ENCODE measurements at regions not wholly inside any gene's neighbourhood (a gene's known extent, or its start where the extent isn't known, plus 50 kb on each side); places are given as distances from the start of the nearest gene placed in this dataset.
A peak's percentile ranks its signal among the peaks of the same experiment; 100 is the strongest.

GRCh38 chr13:80469105-80469852 is 128.4 kb upstream of the SPRY2 start:
- no peak for DNase-seq (ENCODE audit: low spot score in 2 of 2)
- Mint-ChIP-seq H3K36me3 (no peaks in the 10 kb centered on the region), H3K9me3 (peaks cover 8 to 14% of the 10 kb centered on the region in 2 donors), H3K27ac (no peak overlapping the region)
- ATAC-seq: no peak

- ATAC-seq (no peak), DNase-seq (ENCODE audit: low spot score in 2 of 2) (no peak)
- Mint-ChIP-seq H3K36me3 (no peaks in the 10 kb centered on the region), H3K9me3 (peaks cover 8 to 9% of the 10 kb centered on the region in 2 donors), H3K27ac (no peak overlapping the region)
Measured at GRCh38 chr13:80465321-80465720, 124.4 kb upstream of the SPRY2 start.

- no peak for DNase-seq (ENCODE audit: low spot score in 2 of 2)
- ATAC-seq: no peak
- Mint-ChIP-seq H3K36me3 (no peaks in the 10 kb centered on the region), H3K9me3 (peaks cover 7% of the 10 kb centered on the region in 2 donors), H3K27ac (no peak overlapping the region)
Measured at GRCh38 chr13:80463673-80464352, 122.9 kb upstream of the SPRY2 start.

GRCh38 chr13:80462567-80462966 is 121.6 kb upstream of the SPRY2 start:
- ATAC-seq (no peak), DNase-seq (ENCODE audit: low spot score in 2 of 2) (no peak)
- Mint-ChIP-seq H3K36me3 (no peaks in the 10 kb centered on the region), H3K9me3 (peaks cover 6 to 12% of the 10 kb centered on the region in 2 donors), H3K27ac (no peak overlapping the region)

GRCh38 chr13:80462037-80462436 is 121.1 kb upstream of the SPRY2 start:
- H3K27ac Mint-ChIP-seq: no peak overlapping the region
- ATAC-seq (no peak), DNase-seq (ENCODE audit: low spot score in 2 of 2) (no peak)

GRCh38 chr13:80458543-80458942 is 117.6 kb upstream of the SPRY2 start:
- Mint-ChIP-seq H3K36me3 (no peaks in the 10 kb centered on the region), H3K27ac (no peak overlapping the region), H3K9me3 (peaks cover 6 to 13% of the 10 kb centered on the region in 2 donors)
- DNase-seq (ENCODE audit: low spot score in 2 of 2) (no peak), ATAC-seq (no peak)

More at GRCh38 chr13:80462037-80462436, 121.1 kb upstream of the SPRY2 start:
- Mint-ChIP-seq H3K36me3 (no peaks in the 10 kb centered on the region), H3K9me3 (peaks cover 6 to 17% of the 10 kb centered on the region in 2 donors)

- DNase-seq (ENCODE audit: low spot score in 2 of 2) (no peak), ATAC-seq (peak in 1 of 2 donors; percentile 57)
- H3K36me3 Mint-ChIP-seq: peaks cover 0 to 4% of the 10 kb centered on the region in 2 donors
- peaks cover 6 to 20% of the 10 kb centered on the region in 2 donors for H3K9me3 Mint-ChIP-seq
- H3K27ac Mint-ChIP-seq: no peak overlapping the region
Measured at GRCh38 chr13:80454245-80454644, 113.3 kb upstream of the SPRY2 start.

- no peak for ATAC-seq
- peaks cover 0 to 4% of the 10 kb centered on the region in 2 donors for H3K36me3 Mint-ChIP-seq
- H3K27ac Mint-ChIP-seq: no peak overlapping the region
- H3K9me3 Mint-ChIP-seq: peaks cover 0 to 9% of the 10 kb centered on the region in 2 donors
- no peak for DNase-seq (ENCODE audit: low spot score in 2 of 2)
Measured at GRCh38 chr13:80452279-80452678, 111.4 kb upstream of the SPRY2 start.

- Mint-ChIP-seq H3K36me3 (peaks cover 0 to 4% of the 10 kb centered on the region in 2 donors), H3K9me3 (peaks cover 0 to 7% of the 10 kb centered on the region in 2 donors), H3K27ac (no peak overlapping the region)
- ATAC-seq (no peak), DNase-seq (ENCODE audit: low spot score in 2 of 2) (no peak)
Measured at GRCh38 chr13:80451641-80452040, 110.7 kb upstream of the SPRY2 start.

GRCh38 chr13:80450386-80450785 is 109.5 kb upstream of the SPRY2 start:
- Mint-ChIP-seq H3K36me3 (peaks cover 0 to 4% of the 10 kb centered on the region in 2 donors), H3K27ac (no peak overlapping the region), H3K9me3 (peaks cover 0 to 7% of the 10 kb centered on the region in 2 donors)
- no peak for ATAC-seq
- no peak for DNase-seq (ENCODE audit: low spot score in 2 of 2)

- no peak overlapping the region for H3K27ac Mint-ChIP-seq
- ATAC-seq: no peak
- peaks cover 0 to 4% of the 10 kb centered on the region in 2 donors for H3K36me3 Mint-ChIP-seq
- H3K9me3 Mint-ChIP-seq: peaks cover 6 to 10% of the 10 kb centered on the region in 2 donors
- no peak for DNase-seq (ENCODE audit: low spot score in 2 of 2)
Measured at GRCh38 chr13:80448725-80449124, 107.8 kb upstream of the SPRY2 start.

- H3K9me3 Mint-ChIP-seq: peaks cover 5 to 6% of the 10 kb centered on the region in 2 donors
- DNase-seq (ENCODE audit: low spot score in 2 of 2) (no peak), ATAC-seq (no peak)
- no peak overlapping the region for H3K27ac Mint-ChIP-seq
- H3K36me3 Mint-ChIP-seq: no peaks in the 10 kb centered on the region
Measured at GRCh38 chr13:80447747-80448146, 106.8 kb upstream of the SPRY2 start.

- no peak for DNase-seq (ENCODE audit: low spot score in 2 of 2)
- H3K27ac Mint-ChIP-seq: no peak overlapping the region
- H3K9me3 Mint-ChIP-seq: peaks cover 6 to 8% of the 10 kb centered on the region in 2 donors
- ATAC-seq: no peak
- H3K36me3 Mint-ChIP-seq: no peaks in the 10 kb centered on the region
Measured at GRCh38 chr13:80444240-80445015, 103.5 kb upstream of the SPRY2 start.

GRCh38 chr13:80442609-80443008 is 101.7 kb upstream of the SPRY2 start:
- Mint-ChIP-seq H3K9me3 (peaks cover 6 to 8% of the 10 kb centered on the region in 2 donors), H3K27ac (no peak overlapping the region), H3K36me3 (no peaks in the 10 kb centered on the region)
- DNase-seq (ENCODE audit: low spot score in 2 of 2) (no peak), ATAC-seq (no peak)

- Mint-ChIP-seq H3K36me3 (no peaks in the 10 kb centered on the region), H3K9me3 (peaks cover 6 to 8% of the 10 kb centered on the region in 2 donors), H3K27ac (no peak overlapping the region)
- ATAC-seq (no peak), DNase-seq (ENCODE audit: low spot score in 2 of 2) (no peak)
Measured at GRCh38 chr13:80441968-80442367, 101.0 kb upstream of the SPRY2 start.

GRCh38 chr13:80438521-80438920 is 97.6 kb upstream of the SPRY2 start:
- H3K36me3 Mint-ChIP-seq: no peaks in the 10 kb centered on the region
- DNase-seq (ENCODE audit: low spot score in 2 of 2): no peak
- peaks cover 5 to 9% of the 10 kb centered on the region in 2 donors for H3K9me3 Mint-ChIP-seq
- H3K27ac Mint-ChIP-seq: no peak overlapping the region
- ATAC-seq: no peak

- peaks cover 5 to 9% of the 10 kb centered on the region in 2 donors for H3K9me3 Mint-ChIP-seq
- ATAC-seq (no peak), DNase-seq (ENCODE audit: low spot score in 2 of 2) (no peak)
- H3K36me3 Mint-ChIP-seq: no peaks in the 10 kb centered on the region
- no peak overlapping the region for H3K27ac Mint-ChIP-seq
Measured at GRCh38 chr13:80437231-80437630, 96.3 kb upstream of the SPRY2 start.
